DND-41 (cell line): ENCODE measurements at regions not wholly inside any gene's neighbourhood (a gene's known extent, or its start where the extent isn't known, plus 50 kb on each side); places are given as distances from the start of the nearest gene placed in this dataset.

Source experiments
- ATAC-seq: fragments of 200-7000 bp; cut with Tn5 transposase; 3 replicates; pipeline ENCODE4 v1.9.1; 2021; ENCODE audit warnings: low read depth; ENCODE audit not compliant: insufficient read depth
- DNase-seq: peaks from one replicate; pipeline ENCODE4 v3.0.0-alpha.2; 2020
- H2AFZ ChIP-seq: 2 replicates; pipeline ENCODE4 v1.6.0; 2012; ENCODE audit warnings: low read depth, low read length
- H3K27ac ChIP-seq: 2 replicates; pipeline ENCODE4 v1.5.1; 2012; ENCODE audit warnings: low read length, inconsistent platforms
- H3K27me3 ChIP-seq: fragments of 200-600 bp; sonication (generic); 2 replicates; pipeline ENCODE4 v1.6.0; 2012; ENCODE audit warnings: low read length, mild to moderate bottlenecking, inconsistent platforms; ENCODE audit not compliant: insufficient read depth, poor library complexity
- H3K36me3 ChIP-seq: 2 replicates; pipeline ENCODE4 v1.5.1; 2012; ENCODE audit warnings: low read length, inconsistent platforms; ENCODE audit not compliant: insufficient read depth
- H3K4me1 ChIP-seq: 2 replicates; pipeline ENCODE4 v1.5.1; 2012; ENCODE audit warnings: mild to moderate bottlenecking, low read length; ENCODE audit not compliant: insufficient read depth
- H3K4me2 ChIP-seq: 2 replicates; pipeline ENCODE4 v1.6.0; 2012; ENCODE audit warnings: mild to moderate bottlenecking, moderate library complexity, low read length, inconsistent platforms; ENCODE audit not compliant: insufficient read depth
- H3K4me3 ChIP-seq, 2 experiments: fragments of 200-600 bp in 1 of 2; shearing (Covaris generic) in 1 of 2; 2 replicates each; pipeline ENCODE4 v1.5.1; 2012 to 2016; ENCODE audit warnings: inconsistent platforms in 2 of 2, low read length in 2 of 2, mild to moderate bottlenecking in 2 of 2, low read depth in 1 of 2, moderate library complexity in 1 of 2
- H3K79me2 ChIP-seq: 2 replicates; pipeline ENCODE4 v1.6.0; 2012; ENCODE audit warnings: low read length, inconsistent platforms; ENCODE audit not compliant: insufficient read depth
- H3K9ac ChIP-seq: 2 replicates; pipeline ENCODE4 v1.6.0; 2012; ENCODE audit warnings: low read depth, mild to moderate bottlenecking, inconsistent platforms, low read length, moderate library complexity
- H3K9me3 ChIP-seq: 2 replicates; pipeline ENCODE4 v1.5.1; 2012; ENCODE audit warnings: low read length, moderate library complexity, mild to moderate bottlenecking, inconsistent platforms; ENCODE audit not compliant: insufficient read depth, severe bottlenecking
- H4K20me1 ChIP-seq: 2 replicates; pipeline ENCODE4 v1.6.0; 2012; ENCODE audit warnings: low read length; ENCODE audit not compliant: insufficient read depth
- CTCF ChIP-seq: IDR thresholded peaks from 2 replicates; pipeline ENCODE4 v1.5.1; 2012; ENCODE audit warnings: borderline replicate concordance, low read length, moderate library complexity, mild to moderate bottlenecking; ENCODE audit not compliant: poor library complexity, severe bottlenecking; ENCODE audit errors: extremely low read depth
- EZH2 ChIP-seq: IDR thresholded peaks from 3 replicates; pipeline ENCODE4 v1.6.1; 2012; ENCODE audit warnings: borderline replicate concordance, low read depth, mild to moderate bottlenecking, moderate library complexity, low read length, inconsistent platforms; ENCODE audit not compliant: severe bottlenecking

DNA sequence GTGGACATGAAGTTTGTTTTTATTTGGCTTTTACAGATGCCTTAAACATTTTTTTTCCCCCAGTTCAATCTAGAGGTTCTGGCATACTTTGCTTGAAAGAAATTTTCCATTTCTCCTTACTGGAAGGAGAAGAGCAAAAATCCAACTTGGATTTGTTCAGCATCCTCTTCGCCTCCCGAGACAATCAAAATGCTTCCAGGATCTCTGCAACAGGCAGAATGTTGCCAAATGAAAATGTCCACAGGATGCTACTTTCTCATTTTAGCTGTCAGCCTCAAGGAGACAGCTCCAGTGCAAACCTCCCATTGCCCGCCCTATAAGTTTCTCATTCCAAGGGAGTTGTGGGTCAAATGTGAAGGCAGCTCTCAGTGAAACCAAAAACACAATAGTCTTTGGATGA is 1972.1 kb downstream of the MAT2B start:
- Histone ChIP-seq H4K20me1 (no peaks in the 10 kb centered on the region), H3K79me2 (no peaks in the 10 kb centered on the region), H2AFZ (no peak overlapping the region), H3K27me3 (no peaks in the 10 kb centered on the region), H3K27ac (no peak overlapping the region), H3K36me3 (no peaks in the 10 kb centered on the region), H3K9ac (no peak overlapping the region), H3K4me2 (no peak overlapping the region), H3K9me3 (no peaks in the 10 kb centered on the region), H3K4me3 (no peak overlapping the region), H3K4me1 (no peaks in the 10 kb centered on the region)
- TF ChIP-seq EZH2 (no peak), CTCF (no peak)
- no peak for DNase-seq
- no peak for ATAC-seq

- Histone ChIP-seq H3K9me3 (no peaks in the 10 kb centered on the region), H4K20me1 (no peaks in the 10 kb centered on the region), H3K36me3 (no peaks in the 10 kb centered on the region), H3K4me3 (no peak overlapping the region), H3K27ac (no peak overlapping the region), H3K27me3 (no peaks in the 10 kb centered on the region), H3K4me2 (no peak overlapping the region), H2AFZ (no peak overlapping the region), H3K4me1 (no peaks in the 10 kb centered on the region), H3K9ac (no peak overlapping the region), H3K79me2 (no peaks in the 10 kb centered on the region)
- ATAC-seq (no peak), DNase-seq (no peak)
- no peak for TF ChIP-seq EZH2
- no peak for TF ChIP-seq CTCF
Measured at GRCh38 chr5:165495829-165496380, 1990.5 kb downstream of the MAT2B start.

GRCh38 chr5:165497707-165498106 is 1992.3 kb downstream of the MAT2B start:
- no peak for DNase-seq

More at GRCh38 chr5:165497707-165498106, 1992.3 kb downstream of the MAT2B start:
- Histone ChIP-seq H3K9me3 (no peaks in the 10 kb centered on the region), H3K4me3 (no peak overlapping the region), H3K4me1 (no peaks in the 10 kb centered on the region), H3K27ac (no peak overlapping the region), H3K4me2 (no peak overlapping the region), H3K27me3 (no peaks in the 10 kb centered on the region), H3K36me3 (no peaks in the 10 kb centered on the region), H3K79me2 (no peaks in the 10 kb centered on the region), H4K20me1 (no peaks in the 10 kb centered on the region), H3K9ac (no peak overlapping the region), H2AFZ (peak overlapping the region; percentile 17; the same call in 1 of the 2 replicates)
- ATAC-seq, result no peak
- TF ChIP-seq CTCF, result peak; percentile 20
- no peak for TF ChIP-seq EZH2
